GM23338 (cell line): ENCODE measurements at regions not wholly inside any gene's neighbourhood (a gene's known extent, or its start where the extent isn't known, plus 50 kb on each side); places are given as distances from the start of the nearest gene placed in this dataset.

Experiments used
- CREB1 ChIP-seq: fragments of 250-450 bp; sonication (Bioruptor Pico); IDR thresholded peaks from 2 replicates; pipeline ENCODE4 v1.5.0; 2020; ENCODE audit warnings: low read depth, mild to moderate bottlenecking, moderate library complexity
- CTCF ChIP-seq, 2 experiments: fragments of 200-600 bp in 1 of 2; sonication (generic) in 1 of 2; conservative IDR thresholded peaks; 2 replicates each; pipeline versions ENCODE4 v1.5.1 to v1.6.1; 2016 to 2017; ENCODE audit warnings: antibody characterized with exemption in 2 of 2, low read depth in 2 of 2, mild to moderate bottlenecking in 2 of 2, moderate library complexity in 1 of 2
- EZH2 ChIP-seq: fragments of 200-600 bp; sonication (generic); IDR thresholded peaks from one replicate; pipeline ENCODE4 v1.8.0; 2017; ENCODE audit warnings: antibody characterized with exemption, mild to moderate bottlenecking, low read depth; ENCODE audit not compliant: unreplicated experiment
- EZH2phosphoT487 ChIP-seq: fragments of 200-600 bp; sonication (generic); IDR thresholded peaks from one replicate; pipeline ENCODE4 v1.8.1; 2018; ENCODE audit warnings: antibody characterized with exemption; ENCODE audit not compliant: unreplicated experiment
- JUNB ChIP-seq: IDR thresholded peaks from one replicate; pipeline ENCODE4 v1.6.1; 2016; ENCODE audit warnings: antibody characterized with exemption; ENCODE audit not compliant: unreplicated experiment
- NANOG ChIP-seq: IDR thresholded peaks from 2 replicates; pipeline ENCODE4 v1.6.1; 2016; ENCODE audit warnings: antibody characterized with exemption, borderline replicate concordance
- POLR2AphosphoS5 ChIP-seq: IDR thresholded peaks from 2 replicates; pipeline ENCODE4 v1.6.1; 2016; ENCODE audit warnings: antibody characterized with exemption, low read depth
- REST ChIP-seq: IDR thresholded peaks from one replicate; pipeline ENCODE4 v1.6.1; 2018; ENCODE audit warnings: antibody characterized with exemption; ENCODE audit not compliant: unreplicated experiment
- STAT1 ChIP-seq: IDR thresholded peaks from one replicate; pipeline ENCODE4 v1.6.1; 2016; ENCODE audit warnings: antibody characterized with exemption; ENCODE audit not compliant: unreplicated experiment
- ZNF114 ChIP-seq: fragments of 250-450 bp; sonication (Bioruptor Pico); IDR thresholded peaks from 2 replicates; pipeline ENCODE4 v1.5.0; 2020; ENCODE audit warnings: mild to moderate bottlenecking, moderate library complexity
- ZNF462 ChIP-seq: fragments of 250-450 bp; sonication (Bioruptor Pico); IDR thresholded peaks from 2 replicates; pipeline ENCODE4 v1.5.0; 2020; ENCODE audit warnings: mild to moderate bottlenecking, moderate library complexity

GRCh38 chr3:177760803-177761202, 563.5 kb upstream of the TBL1XR1 start:
- TF ChIP-seq EZH2 (no peak), CTCF (conservative IDR thresholded peaks at IDR 0.05; ENCODE audit: low read depth in 2 of 2) (no peak), REST (no peak), EZH2phosphoT487 (no peak), POLR2AphosphoS5 (no peak), NANOG (no peak), CREB1 (CRISPR knock-in tag) (no peak), ZNF114 (CRISPR knock-in tag) (no peak), STAT1 (no peak), ZNF462 (no peak), JUNB (no peak)
